ENCODE measurements at regions not wholly inside any gene's neighbourhood (a gene's known extent, or its start where the extent isn't known, plus 50 kb on each side); places are given as distances from the start of the nearest gene placed in this dataset.

- H3K36me3 ChIP-seq (ENCODE audit: control insufficient read depth in 4 of 4, insufficient read depth in 3 of 4, low read depth in 1 of 4, low read length in 3 of 4), result no peaks in the 10 kb centered on the region
- no peaks in the 10 kb centered on the region for H3K27me3 ChIP-seq (ENCODE audit: control insufficient read depth in 4 of 4, insufficient read depth in 4 of 4, low read length in 3 of 4)
- H3K4me3 ChIP-seq (ENCODE audit: low read depth in 1 of 3, low read length in 3 of 3), result no peak overlapping the region
- WGBS, result 67% methylated on average over 6 of the region's 6 CpGs
- no peaks in the 10 kb centered on the region for H3K4me1 ChIP-seq (ENCODE audit: control insufficient read depth in 4 of 4, insufficient read depth in 4 of 4, low read length in 3 of 4)
- no peak overlapping the region for H3K27ac ChIP-seq (ENCODE audit: low read depth in 1 of 2, low read length in 2 of 2)
- H3K9ac ChIP-seq (ENCODE audit: low read depth in 1 of 2, low read length in 2 of 2), result no peak overlapping the region
- TF ChIP-seq TAF1 (conservative IDR thresholded peaks at IDR 0.05), result no peak
- no peak for TF ChIP-seq FOXA1 (IDR thresholded peaks at IDR 0.05)
- no peak for TF ChIP-seq SP1 (IDR thresholded peaks at IDR 0.05)
- TF ChIP-seq MAX (IDR thresholded peaks at IDR 0.05), result no peak
- TF ChIP-seq CTCF (IDR thresholded peaks at IDR 0.05; ENCODE audit: low read depth, low read length, missing input control), result no peak
- TF ChIP-seq EGR1 (IDR thresholded peaks at IDR 0.05; ENCODE audit: low read depth in 2 of 2), result no peak
- no peak for TF ChIP-seq ATF3 (IDR thresholded peaks at IDR 0.05)
- TF ChIP-seq HNF4A (conservative IDR thresholded peaks at IDR 0.05), result no peak
- no peak for TF ChIP-seq JUND (IDR thresholded peaks at IDR 0.05)
- TF ChIP-seq REST (IDR thresholded peaks at IDR 0.05), result no peak
- TF ChIP-seq RXRA (IDR thresholded peaks at IDR 0.05), result no peak
- no peak for TF ChIP-seq RAD21 (IDR thresholded peaks at IDR 0.05)
- TF ChIP-seq HNF4G (IDR thresholded peaks at IDR 0.05), result no peak
- TF ChIP-seq ZBTB33 (IDR thresholded peaks at IDR 0.05), result no peak
- no peak for TF ChIP-seq NR2F2 (IDR thresholded peaks at IDR 0.05)
- no peak for TF ChIP-seq GABPA (IDR thresholded peaks at IDR 0.05 in 1 of 2, conservative IDR thresholded peaks at IDR 0.05 in 1 of 2)
- TF ChIP-seq FOXA2 (IDR thresholded peaks at IDR 0.05), result no peak
- no peaks in the 10 kb centered on the region for H3K9me3 ChIP-seq (ENCODE audit: control insufficient read depth in 4 of 4, low read length in 3 of 4)
- no peak for DNase-seq (ENCODE audit: low spot score)
Observed at GRCh38 chrX:4930426-4930825, 1217.0 kb upstream of the PRKX start.

GRCh38 chrX:4925911-4926310 is 1212.5 kb upstream of the PRKX start:
- H3K9me3 ChIP-seq (ENCODE audit: control insufficient read depth in 4 of 4, low read length in 3 of 4), result peaks cover 0 to 2% (median 0%) of the 10 kb centered on the region in 4 donors
- H3K27me3 ChIP-seq (ENCODE audit: control insufficient read depth in 4 of 4, insufficient read depth in 4 of 4, low read length in 3 of 4), result no peaks in the 10 kb centered on the region
- H3K36me3 ChIP-seq (ENCODE audit: control insufficient read depth in 4 of 4, insufficient read depth in 3 of 4, low read depth in 1 of 4, low read length in 3 of 4), result no peaks in the 10 kb centered on the region
- H3K4me3 ChIP-seq (ENCODE audit: low read depth in 1 of 3, low read length in 3 of 3), result no peak overlapping the region
- H3K27ac ChIP-seq (ENCODE audit: low read depth in 1 of 2, low read length in 2 of 2), result no peak overlapping the region
- H3K9ac ChIP-seq (ENCODE audit: low read depth in 1 of 2, low read length in 2 of 2), result no peak overlapping the region
- no peaks in the 10 kb centered on the region for H3K4me1 ChIP-seq (ENCODE audit: control insufficient read depth in 4 of 4, insufficient read depth in 4 of 4, low read length in 3 of 4)
- DNase-seq (ENCODE audit: low spot score), result no peak
- no peak for TF ChIP-seq SP1 (IDR thresholded peaks at IDR 0.05)
- TF ChIP-seq FOXA1 (IDR thresholded peaks at IDR 0.05), result no peak
- TF ChIP-seq RXRA (IDR thresholded peaks at IDR 0.05), result no peak
- TF ChIP-seq EGR1 (IDR thresholded peaks at IDR 0.05; ENCODE audit: low read depth in 2 of 2), result no peak
- TF ChIP-seq YY1 (IDR thresholded peaks at IDR 0.05), result no peak
- no peak for TF ChIP-seq ZBTB33 (IDR thresholded peaks at IDR 0.05)
- no peak for TF ChIP-seq JUND (IDR thresholded peaks at IDR 0.05)
- TF ChIP-seq GABPA (IDR thresholded peaks at IDR 0.05 in 1 of 2, conservative IDR thresholded peaks at IDR 0.05 in 1 of 2), result no peak
- 74% methylated on average over 5 of the region's 5 CpGs for WGBS

Measured in liver (tissue), 8 donors.